ENCODE measurements at regions not wholly inside any gene's neighbourhood (a gene's known extent, or its start where the extent isn't known, plus 50 kb on each side); places are given as distances from the start of the nearest gene placed in this dataset.

- WGBS (ENCODE audit: missing lambda C conversion rate) = 13% methylated on average over 1 of the region's 1 CpG
- Histone ChIP-seq H3K4me2 (no peak overlapping the region), H3K27ac (no peak overlapping the region), H3K9me3 (no peaks in the 10 kb centered on the region), H3K4me3 (no peak overlapping the region), H3K4me1 (no peaks in the 10 kb centered on the region)
- no peak for TF ChIP-seq HOXB13 (CRISPR knock-in tag; IDR thresholded peaks at IDR 0.05; ENCODE audit: low read depth)
- TF ChIP-seq HMGXB4 (CRISPR knock-in tag; IDR thresholded peaks at IDR 0.05; ENCODE audit: borderline replicate concordance) = no peak
- TF ChIP-seq CTCF (IDR thresholded peaks at IDR 0.05) = no peak
- no peak for TF ChIP-seq MAZ (IDR thresholded peaks at IDR 0.05; ENCODE audit: borderline replicate concordance, low read depth, low read length)
- no peak for TF ChIP-seq ESRRA (IDR thresholded peaks at IDR 0.05; ENCODE audit: borderline replicate concordance, low read length)
- TF ChIP-seq KDM1A (IDR thresholded peaks at IDR 0.05; ENCODE audit: low read depth) = no peak
- no peak for TF ChIP-seq HEYL (CRISPR knock-in tag; IDR thresholded peaks at IDR 0.05)
- TF ChIP-seq REST (IDR thresholded peaks at IDR 0.05) = no peak
- no peak for TF ChIP-seq CEBPB (IDR thresholded peaks at IDR 0.05)
- no peak for TF ChIP-seq FOSB (CRISPR knock-in tag; IDR thresholded peaks at IDR 0.05)
- no peak for TF ChIP-seq NPAS2 (CRISPR knock-in tag; IDR thresholded peaks at IDR 0.05; ENCODE audit: borderline replicate concordance)
- no peak for TF ChIP-seq ZFP36 (IDR thresholded peaks at IDR 0.05; ENCODE audit: borderline replicate concordance, partially characterized antibody)
- TF ChIP-seq ZSCAN20 (CRISPR knock-in tag; IDR thresholded peaks at IDR 0.05) = no peak
- TF ChIP-seq CBX8 (IDR thresholded peaks at IDR 0.05) = no peak
- TF ChIP-seq EP300 (IDR thresholded peaks at IDR 0.05) = no peak
- no peak for TF ChIP-seq TFCP2L1 (CRISPR knock-in tag; IDR thresholded peaks at IDR 0.05)
- no peak for TF ChIP-seq JUN (IDR thresholded peaks at IDR 0.05)
- no peak for TF ChIP-seq MAX (IDR thresholded peaks at IDR 0.05)
- TF ChIP-seq CHD2 (IDR thresholded peaks at IDR 0.05; ENCODE audit: low read length, partially characterized antibody) = no peak
- POLR2A ChIA-PET = no interaction called here
- FAIRE-seq (no peak), ATAC-seq (no peak), DNase-seq (ENCODE audit: low read depth in 1 of 2, low spot score in 1 of 2) (no peak)
- CTCF ChIA-PET = no interaction called here
These were observed 183.7 kb downstream of the NEBL start for GRCh38 chr10:20713420-20713819.

GRCh38 chr10:20712774-20713173 lies 184.3 kb downstream of the NEBL start:
- WGBS (ENCODE audit: missing lambda C conversion rate) = 6% methylated on average over 1 of the region's 1 CpG
- ChIA-PET POLR2A (no interaction called here), CTCF (no interaction called here)
- Histone ChIP-seq H3K9me3 (no peaks in the 10 kb centered on the region), H3K4me2 (no peak overlapping the region), H3K4me1 (no peaks in the 10 kb centered on the region), H3K4me3 (no peak overlapping the region), H3K27ac (no peak overlapping the region)
- FAIRE-seq (no peak), ATAC-seq (no peak), DNase-seq (ENCODE audit: low read depth in 1 of 2, low spot score in 1 of 2) (no peak)
- TF ChIP-seq HES2 (IDR thresholded peaks at IDR 0.05) = no peak
- no peak for TF ChIP-seq FOSL2 (IDR thresholded peaks at IDR 0.05)
- no peak for TF ChIP-seq FOSL2 (CRISPR knock-in tag; IDR thresholded peaks at IDR 0.05)
- no peak for TF ChIP-seq CTCF (IDR thresholded peaks at IDR 0.05)
- no peak for TF ChIP-seq KDM5A (IDR thresholded peaks at IDR 0.05)
- no peak for TF ChIP-seq FOSB (CRISPR knock-in tag; IDR thresholded peaks at IDR 0.05)
- no peak for TF ChIP-seq SMC3 (IDR thresholded peaks at IDR 0.05)
- TF ChIP-seq TP53 (CRISPR knock-in tag; IDR thresholded peaks at IDR 0.05) = no peak
- TF ChIP-seq EHMT2 (IDR thresholded peaks at IDR 0.05; ENCODE audit: low read depth) = no peak
- no peak for TF ChIP-seq ELK1 (IDR thresholded peaks at IDR 0.05; ENCODE audit: low read depth, low read length)

Data from A549 (cell line).